ENCODE measurements at regions not wholly inside any gene's neighbourhood (a gene's known extent, or its start where the extent isn't known, plus 50 kb on each side); places are given as distances from the start of the nearest gene placed in this dataset.

- Histone ChIP-seq H3K4me1 (no peaks in the 10 kb centered on the region), H3K9me3 (no peaks in the 10 kb centered on the region), H3K4me3 (no peak overlapping the region), H3K9ac (no peak overlapping the region), H3K27me3 (no peaks in the 10 kb centered on the region), H3K36me3 (no peaks in the 10 kb centered on the region), H3K4me2 (no peak overlapping the region), H3K27ac (no peak overlapping the region), H4K20me1 (no peaks in the 10 kb centered on the region)
- TF ChIP-seq Cebpa-rat (IDR thresholded peaks at IDR 0.05): no peak
Measured at GRCh38 chr13:103528437-103528836, 462.2 kb upstream of the SLC10A2 start.

GRCh38 chr13:103525530-103525929, 459.3 kb upstream of the SLC10A2 start:
- Histone ChIP-seq H3K27me3 (no peaks in the 10 kb centered on the region), H3K4me3 (no peak overlapping the region), H3K4me1 (no peaks in the 10 kb centered on the region), H3K9ac (no peak overlapping the region), H3K9me3 (no peaks in the 10 kb centered on the region), H3K4me2 (no peak overlapping the region), H3K27ac (no peak overlapping the region), H4K20me1 (no peaks in the 10 kb centered on the region), H3K36me3 (no peaks in the 10 kb centered on the region)
- TF ChIP-seq Cebpa-rat (IDR thresholded peaks at IDR 0.05): no peak

GRCh38 chr13:103523858-103524257, 457.6 kb upstream of the SLC10A2 start:
- no peak overlapping the region for H3K4me3 ChIP-seq
- 0 out of 2 replicates have a peak, but pooled peaks have one; percentile 20 for TF ChIP-seq Cebpa-rat (IDR thresholded peaks at IDR 0.05)
- H3K27me3 ChIP-seq: no peaks in the 10 kb centered on the region
- no peaks in the 10 kb centered on the region for H3K36me3 ChIP-seq
- no peaks in the 10 kb centered on the region for H3K4me1 ChIP-seq
- H3K9ac ChIP-seq: no peak overlapping the region
- H3K9me3 ChIP-seq: no peaks in the 10 kb centered on the region
- no peak overlapping the region for H3K4me2 ChIP-seq
- H3K27ac ChIP-seq: no peak overlapping the region
- H4K20me1 ChIP-seq: no peaks in the 10 kb centered on the region

- Histone ChIP-seq H3K36me3 (no peaks in the 10 kb centered on the region), H4K20me1 (no peaks in the 10 kb centered on the region), H3K27ac (no peak overlapping the region), H3K4me2 (no peak overlapping the region), H3K4me3 (no peak overlapping the region), H3K9me3 (no peaks in the 10 kb centered on the region), H3K9ac (no peak overlapping the region), H3K27me3 (no peaks in the 10 kb centered on the region), H3K4me1 (no peaks in the 10 kb centered on the region)
- no peak for TF ChIP-seq Cebpa-rat (IDR thresholded peaks at IDR 0.05)
Measured at GRCh38 chr13:103521532-103521931, 455.3 kb upstream of the SLC10A2 start.

- no peaks in the 10 kb centered on the region for H3K27me3 ChIP-seq
- H3K4me2 ChIP-seq: no peak overlapping the region
- no peaks in the 10 kb centered on the region for H3K9me3 ChIP-seq
- H4K20me1 ChIP-seq: no peaks in the 10 kb centered on the region
- no peaks in the 10 kb centered on the region for H3K4me1 ChIP-seq
- H3K9ac ChIP-seq: no peak overlapping the region
- no peak for TF ChIP-seq Cebpa-rat (IDR thresholded peaks at IDR 0.05)
- H3K27ac ChIP-seq: no peak overlapping the region
- H3K4me3 ChIP-seq: no peak overlapping the region
- no peaks in the 10 kb centered on the region for H3K36me3 ChIP-seq
Measured at GRCh38 chr13:103517768-103518102, 451.5 kb upstream of the SLC10A2 start.

- no peak for TF ChIP-seq Cebpa-rat (IDR thresholded peaks at IDR 0.05)
- Histone ChIP-seq H4K20me1 (no peaks in the 10 kb centered on the region), H3K4me3 (no peak overlapping the region), H3K4me1 (no peaks in the 10 kb centered on the region), H3K9me3 (no peaks in the 10 kb centered on the region), H3K27ac (no peak overlapping the region), H3K27me3 (no peaks in the 10 kb centered on the region), H3K4me2 (no peak overlapping the region), H3K36me3 (no peaks in the 10 kb centered on the region), H3K9ac (no peak overlapping the region)
Measured at GRCh38 chr13:103517066-103517767, 451.0 kb upstream of the SLC10A2 start.

- no peaks in the 10 kb centered on the region for H3K9me3 ChIP-seq
- H3K36me3 ChIP-seq: no peaks in the 10 kb centered on the region
- H3K9ac ChIP-seq: no peak overlapping the region
- H4K20me1 ChIP-seq: no peaks in the 10 kb centered on the region
- no peak for TF ChIP-seq Cebpa-rat (IDR thresholded peaks at IDR 0.05)
- no peaks in the 10 kb centered on the region for H3K4me1 ChIP-seq
- H3K4me3 ChIP-seq: no peak overlapping the region
- H3K4me2 ChIP-seq: no peak overlapping the region
- no peak overlapping the region for H3K27ac ChIP-seq
- H3K27me3 ChIP-seq: no peaks in the 10 kb centered on the region
Measured at GRCh38 chr13:103516015-103516795, 450.0 kb upstream of the SLC10A2 start.

GRCh38 chr13:103515410-103515809, 449.2 kb upstream of the SLC10A2 start:
- TF ChIP-seq Cebpa-rat (IDR thresholded peaks at IDR 0.05): no peak
- no peak overlapping the region for H3K27ac ChIP-seq
- H3K4me3 ChIP-seq: no peak overlapping the region
- no peaks in the 10 kb centered on the region for H3K36me3 ChIP-seq
- no peak overlapping the region for H3K9ac ChIP-seq
- H3K4me2 ChIP-seq: no peak overlapping the region
- no peaks in the 10 kb centered on the region for H4K20me1 ChIP-seq
- H3K4me1 ChIP-seq: no peaks in the 10 kb centered on the region
- H3K9me3 ChIP-seq: no peaks in the 10 kb centered on the region
- no peaks in the 10 kb centered on the region for H3K27me3 ChIP-seq

- Histone ChIP-seq H3K4me3 (no peak overlapping the region), H3K4me2 (no peak overlapping the region), H3K4me1 (no peaks in the 10 kb centered on the region), H3K9ac (no peak overlapping the region), H3K36me3 (no peaks in the 10 kb centered on the region), H3K27me3 (no peaks in the 10 kb centered on the region), H3K9me3 (no peaks in the 10 kb centered on the region), H3K27ac (no peak overlapping the region), H4K20me1 (no peaks in the 10 kb centered on the region)
- TF ChIP-seq Cebpa-rat (IDR thresholded peaks at IDR 0.05): no peak
Measured at GRCh38 chr13:103514619-103515018, 448.4 kb upstream of the SLC10A2 start.

- no peaks in the 10 kb centered on the region for H3K9me3 ChIP-seq
- no peaks in the 10 kb centered on the region for H4K20me1 ChIP-seq
- TF ChIP-seq Cebpa-rat (IDR thresholded peaks at IDR 0.05): no peak
- no peaks in the 10 kb centered on the region for H3K27me3 ChIP-seq
- H3K36me3 ChIP-seq: no peaks in the 10 kb centered on the region
- H3K4me1 ChIP-seq: no peaks in the 10 kb centered on the region
- H3K27ac ChIP-seq: no peak overlapping the region
- no peak overlapping the region for H3K4me2 ChIP-seq
- no peak overlapping the region for H3K4me3 ChIP-seq
- H3K9ac ChIP-seq: no peak overlapping the region
Measured at GRCh38 chr13:103514188-103514587, 448.0 kb upstream of the SLC10A2 start.
